LNCaP clone FGC (cell line): ENCODE measurements at regions not wholly inside any gene's neighbourhood (a gene's known extent, or its start where the extent isn't known, plus 50 kb on each side); places are given as distances from the start of the nearest gene placed in this dataset.

Source experiments
- DNase-seq: peaks from one replicate; pipeline ENCODE4 v3.0.0-alpha.2; 2011; ENCODE audit warnings: low read depth
- H3K4me3 ChIP-seq: 2 replicates; pipeline ENCODE4 v1.5.1; 2011; ENCODE audit warnings: mild to moderate bottlenecking, low read depth, low read length, control low read depth
- TF ChIP-seq, protein P1 (sequence below): IDR thresholded peaks from 2 replicates; pipeline ENCODE4 v1.5.1; 2012; ENCODE audit warnings: mild to moderate bottlenecking; ENCODE audit not compliant: control insufficient read depth, insufficient read depth; ENCODE audit errors: extremely low read depth

DNA sequence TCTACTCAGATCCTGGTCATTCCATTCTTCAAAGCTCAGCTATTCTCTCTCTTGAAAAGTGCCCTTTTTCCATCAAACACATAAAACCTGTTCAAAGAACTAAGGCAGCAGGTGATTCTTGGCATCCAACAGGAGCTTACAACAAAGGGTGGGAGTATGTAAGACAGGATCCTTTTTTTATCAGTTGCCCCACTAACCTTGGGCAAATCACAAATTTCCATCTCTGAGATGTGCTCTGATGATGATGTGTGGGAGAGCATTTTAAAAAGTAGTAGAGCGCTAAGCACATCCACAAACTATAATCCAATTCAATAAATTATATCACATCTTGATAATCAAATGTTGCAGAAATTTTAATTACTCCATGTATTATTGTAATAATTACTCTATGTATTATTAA, 53.7 kb upstream of the FDX1 start:
- TF ChIP-seq, protein P1, sequence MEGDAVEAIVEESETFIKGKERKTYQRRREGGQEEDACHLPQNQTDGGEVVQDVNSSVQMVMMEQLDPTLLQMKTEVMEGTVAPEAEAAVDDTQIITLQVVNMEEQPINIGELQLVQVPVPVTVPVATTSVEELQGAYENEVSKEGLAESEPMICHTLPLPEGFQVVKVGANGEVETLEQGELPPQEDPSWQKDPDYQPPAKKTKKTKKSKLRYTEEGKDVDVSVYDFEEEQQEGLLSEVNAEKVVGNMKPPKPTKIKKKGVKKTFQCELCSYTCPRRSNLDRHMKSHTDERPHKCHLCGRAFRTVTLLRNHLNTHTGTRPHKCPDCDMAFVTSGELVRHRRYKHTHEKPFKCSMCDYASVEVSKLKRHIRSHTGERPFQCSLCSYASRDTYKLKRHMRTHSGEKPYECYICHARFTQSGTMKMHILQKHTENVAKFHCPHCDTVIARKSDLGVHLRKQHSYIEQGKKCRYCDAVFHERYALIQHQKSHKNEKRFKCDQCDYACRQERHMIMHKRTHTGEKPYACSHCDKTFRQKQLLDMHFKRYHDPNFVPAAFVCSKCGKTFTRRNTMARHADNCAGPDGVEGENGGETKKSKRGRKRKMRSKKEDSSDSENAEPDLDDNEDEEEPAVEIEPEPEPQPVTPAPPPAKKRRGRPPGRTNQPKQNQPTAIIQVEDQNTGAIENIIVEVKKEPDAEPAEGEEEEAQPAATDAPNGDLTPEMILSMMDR = no peak
- DNase-seq = no peak
- no peak overlapping the region for H3K4me3 ChIP-seq

GRCh38 chr11:110376711-110377324, 52.9 kb upstream of the FDX1 start:
- TF ChIP-seq, protein P1 = peak; percentile 69
- no peak overlapping the region for H3K4me3 ChIP-seq
- peak; percentile 96 for DNase-seq

DNA sequence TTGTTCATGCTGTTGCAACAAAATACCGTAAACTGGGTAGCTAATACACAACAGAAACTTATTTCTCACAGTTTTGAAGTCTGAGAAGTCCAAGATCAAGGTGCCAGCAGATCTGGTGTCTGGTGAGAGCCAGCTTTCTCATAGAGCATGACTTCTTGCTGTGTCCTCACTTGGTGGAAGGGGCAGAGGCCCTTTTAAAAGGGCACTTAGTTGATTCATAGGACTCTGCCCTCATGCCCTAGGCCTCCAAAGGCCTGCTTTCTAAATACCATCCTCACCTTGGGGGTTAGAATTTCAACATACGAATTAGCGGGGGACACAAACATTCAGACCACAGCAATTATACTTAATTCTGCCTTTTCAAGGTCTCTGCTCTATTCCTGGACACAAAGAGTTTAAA, 52.3 kb upstream of the FDX1 start:
- TF ChIP-seq, protein P1 = no peak
- H3K4me3 ChIP-seq = no peak overlapping the region
- no peak for DNase-seq

DNA sequence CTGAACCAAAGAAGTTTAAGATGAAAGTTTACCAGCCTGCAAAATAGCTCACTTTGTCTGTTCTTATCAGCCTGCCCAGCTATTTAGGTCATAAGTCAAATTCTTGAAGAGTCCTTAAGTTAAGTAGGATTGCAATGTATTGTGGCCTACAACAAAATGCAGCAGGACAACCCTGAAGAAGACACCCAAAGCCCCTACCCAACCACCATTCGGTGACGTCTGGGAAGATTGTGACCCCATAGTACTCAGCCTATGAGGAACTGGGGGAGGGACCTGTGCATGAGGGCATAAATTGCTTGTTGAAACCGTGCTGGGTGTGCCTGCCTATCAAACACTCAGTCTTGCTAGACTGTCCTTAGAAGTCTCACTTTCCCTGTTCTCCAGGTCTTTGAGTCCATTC, 50.5 kb upstream of the FDX1 start:
- no peak for DNase-seq
- TF ChIP-seq, protein P1 = no peak
- no peak overlapping the region for H3K4me3 ChIP-seq

DNA sequence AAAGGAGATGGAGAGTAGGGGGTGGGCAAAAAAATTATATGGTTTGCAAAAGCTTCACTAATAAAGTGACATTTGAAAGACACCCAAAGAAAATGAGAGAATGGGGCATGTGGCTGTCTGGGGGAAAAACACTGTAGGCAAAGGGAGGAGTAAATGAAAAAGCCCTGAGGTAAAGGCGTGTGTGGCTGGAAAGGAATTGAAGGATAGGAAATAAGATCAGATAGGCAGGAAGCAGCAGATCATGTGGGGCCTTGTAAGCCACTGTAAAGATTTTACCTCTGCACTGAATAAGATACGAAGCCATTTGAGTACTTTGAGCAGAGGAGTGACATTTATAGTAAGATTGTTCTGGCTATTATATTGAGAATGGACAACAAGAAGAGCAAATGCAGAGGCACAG, 49.8 kb upstream of the FDX1 start:
- H3K4me3 ChIP-seq = no peak overlapping the region
- DNase-seq = no peak
- TF ChIP-seq, protein P1 = no peak
